Smooth muscle cell of the brain vasculature (primary cell): ENCODE measurements at regions not wholly inside any gene's neighbourhood (a gene's known extent, or its start where the extent isn't known, plus 50 kb on each side); places are given as distances from the start of the nearest gene placed in this dataset.
"Not testable (repeated sequence)": the region's sequence is repeated elsewhere in the genome, so short reads cannot be mapped to it uniquely, and the experiment has no call there.

ENCODE experiments used
- DNase-seq: peaks from one replicate; pipeline ENCODE4 v3.0.0-alpha.2; 2012; ENCODE audit warnings: low read depth, low spot score

GRCh38 chr1:29603622-29604021, 367.3 kb downstream of the PTPRU start:
- DNase-seq: no peak

DNA sequence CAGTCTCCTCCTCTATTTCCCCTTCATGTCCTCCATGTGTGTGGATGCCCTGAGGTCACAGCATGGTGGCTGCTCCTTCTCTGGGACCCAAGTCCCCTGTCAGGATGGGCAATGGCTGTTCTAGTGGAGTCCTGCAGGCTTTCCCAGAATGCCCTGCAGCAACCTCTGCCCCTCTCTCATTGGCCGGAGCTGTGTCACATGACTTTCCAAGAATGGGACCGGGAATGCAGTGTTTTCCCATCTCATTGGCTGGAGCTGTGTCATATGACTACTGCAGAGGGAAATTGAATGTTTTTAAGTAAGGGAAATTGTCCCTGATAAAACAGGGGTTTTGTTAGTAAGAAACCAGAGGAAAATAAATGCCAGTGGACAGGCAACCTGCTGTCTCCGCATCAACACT, 365.9 kb downstream of the PTPRU start:
- DNase-seq: no peak

- no peak for DNase-seq
Observed at GRCh38 chr1:29601021-29601420, 364.7 kb downstream of the PTPRU start.

DNA sequence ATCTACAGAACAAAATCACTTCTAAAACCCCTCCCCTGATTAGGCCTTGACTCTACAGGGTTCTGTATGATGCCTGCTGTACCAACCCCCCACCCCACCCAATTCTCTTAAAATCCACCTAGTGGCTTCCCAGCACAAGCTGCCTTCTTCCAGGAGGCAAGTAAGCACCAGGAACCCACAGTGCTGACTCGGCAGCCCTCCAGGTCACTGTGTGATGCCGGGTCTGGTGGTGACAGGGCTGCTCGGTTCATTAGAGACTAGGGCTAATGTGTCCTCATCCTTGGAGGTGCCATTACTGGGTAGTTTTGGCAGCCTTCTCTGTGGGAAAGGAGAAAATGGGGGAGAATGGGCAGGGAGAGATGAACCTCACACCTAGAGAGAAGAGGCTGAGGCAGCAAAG, 363.5 kb downstream of the PTPRU start:
- no peak for DNase-seq

GRCh38 chr1:29599071-29599470, 362.7 kb downstream of the PTPRU start:
- no peak for DNase-seq

DNA sequence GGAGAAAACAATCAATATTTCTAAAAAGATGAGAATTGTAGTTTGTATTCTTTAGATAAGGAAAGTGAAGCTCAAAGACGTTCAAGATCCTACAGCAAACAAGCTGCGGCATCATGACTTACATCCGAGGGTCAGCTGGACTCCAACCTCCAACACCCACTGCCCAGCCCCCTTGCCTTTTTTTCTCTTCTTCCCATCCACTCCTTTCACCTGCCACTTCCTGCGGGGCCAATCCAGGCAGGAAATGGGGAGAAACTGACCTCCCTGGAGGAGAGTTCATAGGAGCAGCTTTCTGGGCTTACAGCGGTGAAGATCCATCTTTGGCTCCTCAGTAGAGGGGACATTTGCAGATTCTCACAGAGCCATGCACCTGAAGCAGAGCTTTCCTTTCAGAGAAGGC, 361.5 kb downstream of the PTPRU start:
- no peak for DNase-seq

GRCh38 chr1:29593601-29594382, 357.5 kb downstream of the PTPRU start:
- no peak for DNase-seq

- DNase-seq: no peak
Observed at GRCh38 chr1:29592731-29593130, 356.4 kb downstream of the PTPRU start.

DNA sequence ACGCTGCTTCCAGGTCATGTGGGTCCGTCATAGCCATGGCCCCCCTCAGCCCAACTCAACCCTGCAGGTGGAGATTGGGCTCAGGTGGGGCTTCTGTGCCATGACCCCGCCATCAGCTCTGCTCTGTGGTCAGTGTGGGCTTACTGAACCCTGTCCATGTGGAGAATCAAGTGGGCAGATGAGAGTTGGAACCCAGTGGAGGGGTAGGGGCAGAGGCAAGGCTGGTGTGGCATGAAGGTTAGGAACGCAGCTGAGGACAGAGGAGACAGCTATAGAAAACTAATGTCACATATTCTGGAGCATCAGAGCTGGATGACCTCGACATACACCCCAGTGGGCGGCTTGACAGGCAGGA, 355.9 kb downstream of the PTPRU start:
- no peak for DNase-seq

GRCh38 chr1:29591601-29592260, 355.4 kb downstream of the PTPRU start:
- DNase-seq: no peak

- no peak for DNase-seq
Observed at GRCh38 chr1:29590583-29591565, 354.6 kb downstream of the PTPRU start.

- not testable (repeated sequence) for DNase-seq
Observed at GRCh38 chr1:29589716-29590115, 353.4 kb downstream of the PTPRU start.

DNA sequence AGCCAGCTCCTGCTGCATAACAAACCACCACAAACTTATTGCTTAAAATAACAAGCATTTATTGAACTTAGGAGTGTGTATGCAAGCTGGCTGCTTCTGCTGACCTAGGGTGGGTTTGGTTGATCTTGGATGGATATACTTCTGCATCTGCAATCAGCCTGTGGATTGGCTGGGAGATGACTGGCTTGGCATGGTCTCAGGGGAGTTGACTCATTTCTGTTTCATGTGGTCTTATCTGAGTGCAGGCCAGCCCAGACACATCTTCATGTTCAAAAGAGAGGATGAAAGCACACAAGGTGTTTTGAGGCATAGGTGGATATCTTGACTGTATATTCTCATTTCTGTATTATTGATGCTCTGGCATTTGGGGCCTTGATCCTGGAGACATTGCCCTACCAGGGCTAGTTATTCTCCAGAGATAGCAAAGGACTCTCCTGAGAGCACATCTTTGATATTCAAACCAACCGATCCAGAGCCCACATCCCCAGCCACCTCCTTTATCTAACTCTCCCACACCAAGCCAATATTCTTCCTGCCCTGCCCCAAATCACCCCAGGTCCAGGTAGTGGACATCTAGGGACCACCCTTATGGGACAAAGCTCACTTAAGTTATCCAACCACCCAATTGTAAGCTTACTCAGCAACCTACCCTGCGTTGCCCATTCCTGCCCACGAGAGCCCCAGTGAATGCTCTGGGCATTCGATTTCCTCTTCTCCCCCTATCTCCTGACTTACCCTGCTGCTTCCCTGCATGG, 350.8 kb downstream of the PTPRU start:
- DNase-seq: no peak

GRCh38 chr1:29586215-29586614, 349.9 kb downstream of the PTPRU start:
- no peak for DNase-seq

DNA sequence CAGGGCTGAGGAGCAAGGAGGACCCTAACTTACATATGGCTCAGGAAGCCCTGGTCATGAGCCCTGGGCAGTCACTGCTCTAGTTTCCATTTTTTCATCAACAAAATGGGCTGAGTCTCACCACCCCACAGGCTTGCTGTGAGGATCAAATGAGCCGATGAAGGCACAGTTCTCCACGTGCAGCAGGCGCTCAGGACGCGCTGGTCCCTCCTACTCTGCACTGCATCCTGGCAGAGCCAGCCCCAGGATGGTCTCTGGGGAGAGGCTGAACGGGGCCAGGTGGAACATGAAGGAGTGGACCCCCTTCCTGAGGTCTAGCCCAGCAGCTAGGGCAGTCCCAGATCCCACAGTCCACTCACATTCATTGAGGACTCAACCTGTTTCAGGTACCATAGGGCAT, 349.3 kb downstream of the PTPRU start:
- DNase-seq: no peak

DNA sequence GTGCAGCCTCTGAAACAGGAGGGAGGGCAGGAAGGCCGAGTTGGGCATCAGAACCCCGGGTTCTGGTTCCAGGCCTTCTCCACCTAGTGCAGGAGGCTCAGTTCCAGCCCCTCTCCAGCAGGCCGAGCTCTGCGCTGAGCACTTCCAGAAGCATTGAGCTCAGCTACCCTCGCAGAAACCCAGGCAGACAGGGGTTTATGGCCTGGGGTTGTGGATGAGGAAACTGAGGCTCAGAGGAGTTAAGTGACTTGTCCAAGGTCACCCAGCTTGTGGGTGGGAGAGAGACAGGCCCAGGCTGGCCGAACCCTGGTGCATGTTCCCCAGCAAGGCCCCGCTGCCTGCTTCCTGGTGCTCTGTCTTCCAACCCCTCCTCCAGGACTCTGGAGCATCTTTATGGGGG, 348.9 kb downstream of the PTPRU start:
- no peak for DNase-seq

DNA sequence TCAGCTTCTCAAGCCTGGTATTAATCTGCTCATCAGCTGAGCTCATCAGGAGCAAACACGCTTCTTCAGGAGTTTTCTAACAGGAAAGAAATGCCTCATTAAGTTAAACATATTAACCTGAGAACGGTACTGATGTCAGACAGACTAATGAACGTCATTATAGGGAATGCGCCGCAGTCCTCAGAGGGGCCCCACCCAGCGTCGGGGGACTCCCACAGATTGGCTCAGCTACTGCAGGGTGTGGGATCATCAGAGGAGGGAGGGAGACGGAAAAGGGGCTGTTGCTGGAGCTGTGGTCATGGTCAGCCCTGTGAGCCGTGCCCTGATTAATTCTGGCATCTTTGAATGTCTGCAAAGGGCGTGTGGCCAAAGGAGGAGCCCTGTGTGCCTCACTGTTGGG, 348.5 kb downstream of the PTPRU start:
- DNase-seq: no peak

GRCh38 chr1:29584362-29584761, 348.0 kb downstream of the PTPRU start:
- DNase-seq: no peak

DNA sequence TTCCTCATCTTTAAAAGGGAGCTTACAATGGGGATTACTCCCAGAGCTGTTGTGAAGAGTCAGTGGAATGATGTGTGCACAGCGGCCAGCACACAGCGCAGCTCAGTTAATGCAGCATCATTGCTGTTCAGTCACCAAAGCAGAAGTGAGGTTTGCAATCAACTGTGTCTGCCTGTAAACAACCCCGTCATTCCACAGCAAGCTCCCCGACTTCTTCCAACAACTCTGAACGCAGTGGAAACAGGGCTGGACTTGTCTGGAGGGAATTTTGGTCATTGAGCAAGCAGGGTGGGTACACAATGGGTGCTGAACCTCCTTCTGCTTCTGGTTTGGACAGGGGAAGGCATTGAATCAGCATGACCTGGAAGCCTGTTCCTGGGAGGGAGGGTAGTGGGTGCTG, 347.4 kb downstream of the PTPRU start:
- no peak for DNase-seq

- DNase-seq: no peak
Observed at GRCh38 chr1:29581256-29581655, 344.9 kb downstream of the PTPRU start.

GRCh38 chr1:29579821-29580425, 343.6 kb downstream of the PTPRU start:
- no peak for DNase-seq
